GM21723 (cell line): ENCODE measurements at regions not wholly inside any gene's neighbourhood (a gene's known extent, or its start where the extent isn't known, plus 50 kb on each side); places are given as distances from the start of the nearest gene placed in this dataset.

Experiments used
- ATAC-seq: cut with Tn5 transposase; IDR thresholded peaks from one replicate; pipeline ENCODE4 v1.9.1; 2021; ENCODE audit warnings: mild to moderate bottlenecking, moderate library complexity; ENCODE audit not compliant: unreplicated experiment

- no peak for ATAC-seq
These were observed 159.0 kb downstream of the NUP35 start for GRCh38 chr2:183283209-183283608.

DNA sequence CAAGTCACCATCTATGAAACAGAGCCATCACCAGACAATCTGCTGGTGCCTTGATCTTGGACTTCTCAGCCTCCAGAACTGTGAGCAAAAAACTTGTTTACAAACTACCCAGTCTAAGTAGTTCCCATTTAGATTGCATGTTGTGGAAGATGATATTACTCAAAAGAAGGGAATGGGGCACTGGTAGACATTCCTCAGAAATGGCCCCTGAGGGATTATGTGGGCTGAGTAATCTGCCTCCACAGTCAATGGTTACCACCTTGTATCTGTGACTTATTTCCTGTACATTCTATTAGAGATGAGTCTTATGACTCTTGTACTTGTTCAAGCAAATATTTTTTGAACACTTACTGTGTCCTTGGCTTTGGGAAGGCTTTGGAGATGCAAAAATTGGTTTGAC lies 160.4 kb downstream of the NUP35 start:
- no peak for ATAC-seq

DNA sequence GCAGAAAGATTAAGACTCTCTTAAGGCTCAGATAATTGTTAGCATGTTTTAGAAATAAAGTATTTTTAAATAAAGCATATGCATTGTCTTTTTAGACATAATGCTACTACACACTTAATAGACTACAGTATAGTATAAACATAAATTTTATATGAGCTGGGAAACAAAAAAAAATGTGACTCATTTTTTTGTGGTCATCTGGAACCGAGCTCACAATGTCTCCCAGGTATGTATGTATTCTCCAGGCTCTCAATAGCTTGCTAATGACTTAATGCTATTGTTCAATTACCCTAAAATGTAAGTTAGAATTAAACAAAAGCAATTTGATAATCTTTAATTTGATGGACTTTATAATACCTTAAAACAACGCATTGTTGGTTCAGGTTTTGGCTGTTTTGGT lies 167.2 kb downstream of the NUP35 start:
- ATAC-seq: no peak

GRCh38 chr2:183292028-183292427 lies 167.8 kb downstream of the NUP35 start:
- no peak for ATAC-seq

DNA sequence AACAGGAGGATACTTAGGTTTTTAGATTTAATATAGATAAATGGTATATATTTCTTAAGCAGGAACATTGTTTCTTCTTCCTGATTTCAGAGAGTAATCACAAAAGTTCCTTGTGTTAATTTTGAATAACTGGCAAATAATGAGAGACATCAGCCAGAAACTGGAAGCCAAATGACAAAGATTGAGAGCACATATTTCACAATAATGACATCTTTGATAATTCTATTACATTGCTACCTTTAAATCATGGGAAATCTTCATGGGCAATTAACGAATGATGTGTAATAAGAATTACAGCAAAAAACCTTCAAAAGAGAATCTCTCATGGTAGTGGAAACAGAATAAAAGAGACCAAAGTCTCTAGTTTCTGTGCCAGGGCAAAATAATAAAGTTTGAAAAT lies 215.1 kb downstream of the NUP35 start:
- ATAC-seq: no peak

DNA sequence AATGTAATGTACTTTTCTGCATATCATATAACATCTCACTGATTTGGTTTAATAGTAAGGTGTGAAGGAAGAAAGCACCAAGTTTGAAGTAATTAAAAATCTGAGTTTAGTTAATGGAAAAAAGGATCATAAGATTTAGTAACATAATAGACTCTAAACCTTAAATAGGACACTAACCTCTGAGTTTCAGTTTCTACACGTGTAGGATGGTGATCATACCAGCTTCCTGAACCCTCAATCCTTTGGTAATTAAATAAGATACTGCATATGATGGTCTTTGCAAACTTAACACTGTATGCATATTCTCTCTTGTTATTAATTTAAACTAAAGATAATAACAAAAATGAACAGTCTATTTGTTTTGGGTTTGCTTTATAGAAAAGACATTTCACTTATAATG lies 216.8 kb downstream of the NUP35 start:
- ATAC-seq: no peak

DNA sequence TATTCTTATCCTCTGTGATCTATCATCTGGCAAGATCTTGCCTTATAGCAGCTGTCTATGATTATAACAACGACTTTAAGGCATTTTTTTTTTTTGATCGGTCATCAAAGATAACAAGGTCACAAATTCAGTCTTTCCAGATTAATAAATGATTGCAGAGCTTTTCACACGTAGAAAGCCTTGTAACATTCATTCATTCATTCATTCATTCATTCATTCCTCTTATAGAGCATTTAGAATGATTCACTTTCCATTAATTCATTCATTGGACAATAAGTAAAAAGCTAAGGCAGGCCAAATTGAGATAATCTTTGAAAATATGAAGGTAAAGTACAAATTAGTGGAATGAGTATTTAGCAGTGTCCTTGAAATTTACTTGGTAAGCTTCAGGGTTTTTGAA lies 223.7 kb downstream of the NUP35 start:
- ATAC-seq: no peak

DNA sequence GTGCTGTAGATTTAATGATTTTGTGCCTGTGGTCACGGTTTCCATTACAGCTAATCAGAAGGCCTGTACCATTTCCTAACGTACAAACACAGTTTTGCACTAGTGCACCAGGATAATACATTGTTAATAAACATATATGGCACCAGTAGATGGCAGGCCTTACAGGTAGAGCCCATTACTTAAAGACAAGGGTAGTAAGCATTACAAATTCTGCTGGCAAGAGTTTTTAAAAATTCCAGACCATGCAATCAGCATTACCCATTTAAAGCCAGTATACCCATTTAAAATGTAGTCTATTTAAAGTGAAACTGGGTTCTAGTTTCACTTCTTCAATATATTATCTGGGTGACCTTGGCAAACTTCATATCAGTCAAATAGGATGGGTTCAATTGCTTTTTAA lies 224.2 kb downstream of the NUP35 start:
- ATAC-seq: peak; percentile 81

GRCh38 chr2:183349091-183349490 lies 224.8 kb downstream of the NUP35 start:
- no peak for ATAC-seq

DNA sequence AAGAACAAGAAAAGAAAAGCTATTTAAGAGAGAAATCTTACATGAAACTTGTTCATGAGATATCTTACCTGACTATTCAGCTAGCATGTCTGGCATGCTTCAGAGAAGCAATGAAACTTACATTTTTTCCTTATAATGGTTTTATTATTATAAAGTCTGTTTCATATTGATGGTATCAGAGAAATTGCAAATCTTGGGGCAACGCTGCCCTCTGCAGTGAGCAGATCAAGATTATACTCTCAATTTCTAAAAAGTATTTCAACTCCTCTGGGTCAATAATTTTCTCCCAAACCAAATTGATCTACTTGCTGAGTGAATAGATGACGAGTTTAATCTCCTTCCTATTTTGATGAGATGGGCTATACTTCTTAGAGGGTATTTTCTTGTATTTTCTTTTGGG lies 235.6 kb downstream of the NUP35 start:
- no peak for ATAC-seq

DNA sequence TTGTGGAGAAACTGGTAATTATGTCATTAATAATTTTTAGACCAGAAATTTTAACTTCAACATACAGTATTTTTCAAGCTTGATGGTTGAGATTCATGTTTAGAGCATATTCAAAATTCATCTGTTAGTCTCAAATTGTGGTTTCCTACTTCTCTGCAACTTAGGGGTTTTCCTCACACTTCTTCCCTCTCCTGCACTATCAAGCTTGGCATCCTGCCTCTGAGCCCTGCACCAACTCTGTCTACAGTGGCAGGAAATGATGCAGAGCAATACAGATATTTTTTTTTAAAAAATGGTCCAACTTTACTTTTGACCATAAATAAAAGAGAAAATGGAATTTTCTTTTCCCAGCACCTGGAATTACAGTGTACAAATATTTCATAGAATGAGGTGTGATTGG lies 247.3 kb downstream of the NUP35 start:
- no peak for ATAC-seq

GRCh38 chr2:183375821-183376220 lies 251.6 kb downstream of the NUP35 start:
- ATAC-seq: no peak

GRCh38 chr2:183383854-183384253 lies 259.6 kb downstream of the NUP35 start:
- no peak for ATAC-seq

- no peak for ATAC-seq
These were observed 265.4 kb downstream of the NUP35 start for GRCh38 chr2:183389546-183390080.

DNA sequence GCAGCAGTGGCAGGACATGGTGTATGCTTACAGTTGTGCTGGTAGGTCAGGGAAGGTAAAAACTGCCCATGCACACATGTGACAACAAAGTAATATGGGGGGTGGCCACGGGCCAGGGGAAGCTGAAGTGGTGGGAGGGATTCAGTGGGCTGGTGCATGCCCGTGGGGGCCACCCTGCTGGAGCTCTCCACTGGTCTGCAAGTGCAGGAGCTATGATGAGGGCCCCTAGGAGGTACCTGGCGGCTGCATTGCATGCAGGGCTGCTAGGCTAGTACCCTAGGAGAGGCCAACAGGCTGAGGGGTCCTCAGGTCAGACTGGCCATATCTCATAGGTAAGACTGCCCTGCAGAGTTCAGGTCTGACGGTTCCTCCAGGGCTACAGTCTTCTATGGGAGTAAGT lies 265.9 kb downstream of the NUP35 start:
- no peak for ATAC-seq

DNA sequence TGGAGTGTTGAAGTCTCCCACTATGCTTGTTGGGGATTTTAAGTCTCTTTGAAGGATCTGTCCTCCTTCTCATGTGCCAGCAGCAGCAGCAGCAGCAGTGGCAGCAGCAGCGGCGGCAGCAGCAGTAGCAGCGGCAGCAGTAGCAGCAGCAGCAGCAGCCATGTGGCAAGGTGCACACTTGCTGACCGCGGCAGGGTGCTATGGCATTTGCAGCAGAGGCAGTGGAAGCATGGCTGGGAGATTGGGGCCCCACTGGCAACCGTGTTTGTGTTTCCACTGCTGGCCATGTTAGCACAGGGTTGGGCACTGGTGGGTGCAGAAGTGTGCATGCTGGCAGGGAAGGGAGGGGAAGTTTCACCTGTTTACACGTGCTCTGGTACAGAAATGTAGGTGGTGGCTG lies 280.1 kb downstream of the NUP35 start:
- ATAC-seq: no peak

DNA sequence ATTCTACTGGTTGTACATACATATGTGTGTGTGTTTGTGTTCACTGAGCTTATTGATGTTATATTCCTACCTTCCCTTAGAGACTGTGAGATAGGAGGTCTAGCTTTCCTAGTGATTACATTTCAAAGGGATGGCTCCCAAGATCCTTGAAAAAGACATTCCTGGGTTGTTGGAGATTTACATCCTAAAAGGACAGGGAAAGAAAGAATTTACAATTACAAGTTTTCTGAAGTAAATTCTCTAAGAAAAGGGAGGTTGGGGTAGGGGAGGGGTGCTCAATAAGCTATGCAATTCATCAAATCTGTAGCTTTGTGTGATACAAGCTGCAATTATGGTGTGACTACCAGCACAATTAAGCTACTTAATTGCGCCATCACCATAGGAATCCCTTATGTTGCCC lies 284.3 kb downstream of the NUP35 start:
- no peak for ATAC-seq

DNA sequence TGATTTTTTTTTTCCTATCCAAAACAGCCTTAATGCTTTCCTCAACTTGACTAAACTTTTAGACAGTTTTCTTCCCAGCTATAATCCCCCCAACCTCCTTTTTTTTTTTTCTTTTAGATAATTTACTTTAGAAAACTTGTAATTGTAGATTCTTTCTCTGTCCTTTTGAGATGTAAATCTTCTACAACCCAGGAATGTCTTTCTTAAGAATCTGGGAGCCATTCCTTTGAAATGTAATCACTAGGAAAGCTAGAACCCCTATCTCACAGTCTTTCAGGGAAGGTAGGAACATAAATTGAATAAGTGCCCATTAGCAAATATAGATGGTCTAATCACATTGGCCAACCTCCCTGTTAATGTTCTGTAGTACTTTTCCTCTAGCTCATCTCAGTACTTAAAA lies 285.4 kb downstream of the NUP35 start:
- ATAC-seq: no peak

- no peak for ATAC-seq
These were observed 292.5 kb downstream of the NUP35 start for GRCh38 chr2:183416753-183417152.

- ATAC-seq: no peak
These were observed 302.6 kb downstream of the NUP35 start for GRCh38 chr2:183426825-183427224.

GRCh38 chr2:183427558-183427957 lies 303.3 kb downstream of the NUP35 start:
- no peak for ATAC-seq

GRCh38 chr2:183428881-183429280 lies 304.6 kb downstream of the NUP35 start:
- no peak for ATAC-seq

- ATAC-seq: no peak
These were observed 314.3 kb downstream of the NUP35 start for GRCh38 chr2:183438541-183438940.

GRCh38 chr2:183455056-183455455 lies 330.8 kb downstream of the NUP35 start:
- ATAC-seq: no peak
